GM23338 (cell line): ENCODE measurements at regions not wholly inside any gene's neighbourhood (a gene's known extent, or its start where the extent isn't known, plus 50 kb on each side); places are given as distances from the start of the nearest gene placed in this dataset.

Experiments used
- ATAC-seq: fragments of 200-7000 bp; cut with Tn5 transposase; 3 replicates; pipeline ENCODE4 v1.9.1; 2020
- DNase-seq: peaks from one replicate; pipeline ENCODE4 v3.0.0-alpha.2; 2015; ENCODE audit warnings: low spot score
- H2AFZ ChIP-seq: fragments of 200-600 bp; sonication (generic); 2 replicates; pipeline ENCODE4 v1.8.0; 2016; ENCODE audit warnings: antibody characterized with exemption, mild to moderate bottlenecking, moderate library complexity
- H3F3A ChIP-seq: fragments of 200-600 bp; sonication (generic); replicated peaks from 2 replicates; pipeline ENCODE4 v1.8.0; 2017; ENCODE audit warnings: antibody characterized with exemption, mixed run types, low read depth
- H3K27ac ChIP-seq: fragments of 200-600 bp; sonication (generic); 2 replicates; pipeline ENCODE4 v1.6.1; 2016; ENCODE audit warnings: low read depth
- H3K27me3 ChIP-seq: fragments of 200-600 bp; sonication (generic); 2 replicates; pipeline ENCODE4 v1.8.0; 2016; ENCODE audit warnings: mild to moderate bottlenecking, mixed run types, moderate library complexity; ENCODE audit not compliant: insufficient read depth
- H3K36me3 ChIP-seq: fragments of 200-600 bp; sonication (generic); 2 replicates; pipeline ENCODE4 v1.8.0; 2016; ENCODE audit warnings: mild to moderate bottlenecking; ENCODE audit not compliant: insufficient read depth
- H3K4me1 ChIP-seq: fragments of 200-600 bp; sonication (generic); 2 replicates; pipeline ENCODE4 v1.8.0; 2016; ENCODE audit warnings: mild to moderate bottlenecking, moderate library complexity; ENCODE audit not compliant: insufficient read depth
- H3K4me2 ChIP-seq: fragments of 200-600 bp; sonication (generic); 2 replicates; pipeline ENCODE4 v1.7.1; 2017; ENCODE audit warnings: mixed run types
- H3K4me3 ChIP-seq: fragments of 200-600 bp; sonication (generic); 2 replicates; pipeline ENCODE4 v1.6.1; 2016; ENCODE audit warnings: mixed run types
- H3K79me2 ChIP-seq: fragments of 200-600 bp; sonication (generic); replicated peaks from 2 replicates; pipeline ENCODE4 v1.8.0; 2017; ENCODE audit warnings: mild to moderate bottlenecking; ENCODE audit not compliant: insufficient read depth
- H3K9me2 ChIP-seq: fragments of 200-600 bp; sonication (generic); 2 replicates; pipeline ENCODE4 v1.8.0; 2017; ENCODE audit not compliant: insufficient read depth
- H4K20me1 ChIP-seq: fragments of 200-600 bp; sonication (generic); replicated peaks from 2 replicates; pipeline ENCODE4 v1.8.0; 2017; ENCODE audit warnings: mild to moderate bottlenecking; ENCODE audit not compliant: insufficient read depth
- H3K27ac Mint-ChIP-seq: 2 replicates; pipeline ENCODE4 v1.8.0; 2020; ENCODE audit warnings: inconsistent platforms, mild to moderate bottlenecking, moderate library complexity, mixed read lengths
- H3K27me3 Mint-ChIP-seq: 3 replicates; pipeline ENCODE4 v1.8.0; 2022; ENCODE audit warnings: low read depth, mild to moderate bottlenecking, moderate library complexity, mixed read lengths, inconsistent platforms; ENCODE audit not compliant: insufficient read depth, poor library complexity
- H3K36me3 Mint-ChIP-seq: 3 replicates; pipeline ENCODE4 v1.8.0; 2021; ENCODE audit warnings: low read depth, mild to moderate bottlenecking, inconsistent platforms, moderate library complexity, mixed read lengths
- H3K4me1 Mint-ChIP-seq: 3 replicates; pipeline ENCODE4 v1.8.0; 2020; ENCODE audit warnings: mild to moderate bottlenecking, inconsistent platforms, mixed read lengths
- H3K4me3 Mint-ChIP-seq: 3 replicates; pipeline ENCODE4 v1.8.0; 2021; ENCODE audit warnings: moderate library complexity, mild to moderate bottlenecking, inconsistent platforms, mixed read lengths
- H3K9me3 Mint-ChIP-seq: 3 replicates; pipeline ENCODE4 v1.8.0; 2020; ENCODE audit warnings: moderate library complexity, mild to moderate bottlenecking, inconsistent platforms, mixed read lengths
- CREB1 ChIP-seq: fragments of 250-450 bp; sonication (Bioruptor Pico); IDR thresholded peaks from 2 replicates; pipeline ENCODE4 v1.5.0; 2020; ENCODE audit warnings: low read depth, mild to moderate bottlenecking, moderate library complexity
- EZH2 ChIP-seq: fragments of 200-600 bp; sonication (generic); IDR thresholded peaks from one replicate; pipeline ENCODE4 v1.8.0; 2017; ENCODE audit warnings: antibody characterized with exemption, mild to moderate bottlenecking, low read depth; ENCODE audit not compliant: unreplicated experiment
- JUNB ChIP-seq: IDR thresholded peaks from one replicate; pipeline ENCODE4 v1.6.1; 2016; ENCODE audit warnings: antibody characterized with exemption; ENCODE audit not compliant: unreplicated experiment
- NANOG ChIP-seq: IDR thresholded peaks from 2 replicates; pipeline ENCODE4 v1.6.1; 2016; ENCODE audit warnings: antibody characterized with exemption, borderline replicate concordance
- POLR2AphosphoS5 ChIP-seq: IDR thresholded peaks from 2 replicates; pipeline ENCODE4 v1.6.1; 2016; ENCODE audit warnings: antibody characterized with exemption, low read depth
- STAT1 ChIP-seq: IDR thresholded peaks from one replicate; pipeline ENCODE4 v1.6.1; 2016; ENCODE audit warnings: antibody characterized with exemption; ENCODE audit not compliant: unreplicated experiment
- ZNF114 ChIP-seq: fragments of 250-450 bp; sonication (Bioruptor Pico); IDR thresholded peaks from 2 replicates; pipeline ENCODE4 v1.5.0; 2020; ENCODE audit warnings: mild to moderate bottlenecking, moderate library complexity
- ZNF331 ChIP-seq: fragments of 250-450 bp; sonication (Bioruptor Pico); IDR thresholded peaks from 2 replicates; pipeline ENCODE4 v1.5.0; 2020; ENCODE audit warnings: low read depth, mild to moderate bottlenecking, moderate library complexity
- TF ChIP-seq, protein P1 (sequence below): fragments of 250-450 bp; sonication (Bioruptor Pico); IDR thresholded peaks from 2 replicates; pipeline ENCODE4 v1.5.0; 2020; ENCODE audit warnings: mild to moderate bottlenecking, moderate library complexity
- TF ChIP-seq, protein P2 (sequence below), 2 experiments: fragments of 200-600 bp in 1 of 2; sonication (generic) in 1 of 2; conservative IDR thresholded peaks; 2 replicates each; pipeline versions ENCODE4 v1.5.1 to v1.6.1; 2016 to 2017; ENCODE audit warnings: antibody characterized with exemption in 2 of 2, low read depth in 2 of 2, mild to moderate bottlenecking in 2 of 2, moderate library complexity in 1 of 2
- TF ChIP-seq, protein P3 (sequence below): IDR thresholded peaks from one replicate; pipeline ENCODE4 v1.6.1; 2018; ENCODE audit warnings: antibody characterized with exemption; ENCODE audit not compliant: unreplicated experiment

DNA sequence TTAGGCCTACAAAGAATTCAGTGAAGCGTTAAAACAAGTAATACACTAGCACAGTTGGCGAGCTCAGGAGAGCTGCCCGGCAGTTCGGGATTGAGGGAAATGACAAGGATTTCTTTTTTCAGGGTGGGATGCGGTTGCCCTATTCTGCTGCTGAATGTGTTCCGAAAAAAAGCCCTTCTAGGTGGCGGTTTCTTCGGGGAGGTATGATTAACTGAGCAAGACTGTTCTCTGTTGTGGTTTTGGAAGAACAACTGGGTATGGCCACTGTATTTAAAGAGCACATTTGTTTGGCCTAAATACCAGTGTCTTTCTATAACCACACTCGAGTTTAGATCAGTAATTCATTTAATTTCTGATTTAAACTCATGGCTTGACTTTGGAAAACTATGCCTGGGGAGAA lies 459.7 kb upstream of the FAT1 start:
- no peaks in the 10 kb centered on the region for H3K36me3 Mint-ChIP-seq
- H3K27me3 Mint-ChIP-seq, result peaks cover 2% of the 10 kb centered on the region
- H3K27ac Mint-ChIP-seq, result no peak overlapping the region

More for the DNA sequence above, 459.7 kb upstream of the FAT1 start:
- Histone ChIP-seq H2AFZ (no peak overlapping the region), H3F3A (no peaks in the 10 kb centered on the region), H3K4me2 (no peak overlapping the region), H3K27ac (no peak overlapping the region), H3K79me2 (no peaks in the 10 kb centered on the region), H3K9me2 (no peaks in the 10 kb centered on the region), H4K20me1 (no peaks in the 10 kb centered on the region), H3K27me3 (no peaks in the 10 kb centered on the region), H3K4me3 (no peak overlapping the region), H3K4me1 (no peaks in the 10 kb centered on the region), H3K36me3 (no peaks in the 10 kb centered on the region)
- Mint-ChIP-seq H3K4me3 (no peak overlapping the region), H3K4me1 (peaks cover 24% of the 10 kb centered on the region), H3K9me3 (no peaks in the 10 kb centered on the region)
- no peak for TF ChIP-seq JUNB
- no peak for TF ChIP-seq NANOG
- no peak for TF ChIP-seq ZNF331 (CRISPR knock-in tag)
- TF ChIP-seq ZNF114 (CRISPR knock-in tag), result no peak
- TF ChIP-seq, protein P1, sequence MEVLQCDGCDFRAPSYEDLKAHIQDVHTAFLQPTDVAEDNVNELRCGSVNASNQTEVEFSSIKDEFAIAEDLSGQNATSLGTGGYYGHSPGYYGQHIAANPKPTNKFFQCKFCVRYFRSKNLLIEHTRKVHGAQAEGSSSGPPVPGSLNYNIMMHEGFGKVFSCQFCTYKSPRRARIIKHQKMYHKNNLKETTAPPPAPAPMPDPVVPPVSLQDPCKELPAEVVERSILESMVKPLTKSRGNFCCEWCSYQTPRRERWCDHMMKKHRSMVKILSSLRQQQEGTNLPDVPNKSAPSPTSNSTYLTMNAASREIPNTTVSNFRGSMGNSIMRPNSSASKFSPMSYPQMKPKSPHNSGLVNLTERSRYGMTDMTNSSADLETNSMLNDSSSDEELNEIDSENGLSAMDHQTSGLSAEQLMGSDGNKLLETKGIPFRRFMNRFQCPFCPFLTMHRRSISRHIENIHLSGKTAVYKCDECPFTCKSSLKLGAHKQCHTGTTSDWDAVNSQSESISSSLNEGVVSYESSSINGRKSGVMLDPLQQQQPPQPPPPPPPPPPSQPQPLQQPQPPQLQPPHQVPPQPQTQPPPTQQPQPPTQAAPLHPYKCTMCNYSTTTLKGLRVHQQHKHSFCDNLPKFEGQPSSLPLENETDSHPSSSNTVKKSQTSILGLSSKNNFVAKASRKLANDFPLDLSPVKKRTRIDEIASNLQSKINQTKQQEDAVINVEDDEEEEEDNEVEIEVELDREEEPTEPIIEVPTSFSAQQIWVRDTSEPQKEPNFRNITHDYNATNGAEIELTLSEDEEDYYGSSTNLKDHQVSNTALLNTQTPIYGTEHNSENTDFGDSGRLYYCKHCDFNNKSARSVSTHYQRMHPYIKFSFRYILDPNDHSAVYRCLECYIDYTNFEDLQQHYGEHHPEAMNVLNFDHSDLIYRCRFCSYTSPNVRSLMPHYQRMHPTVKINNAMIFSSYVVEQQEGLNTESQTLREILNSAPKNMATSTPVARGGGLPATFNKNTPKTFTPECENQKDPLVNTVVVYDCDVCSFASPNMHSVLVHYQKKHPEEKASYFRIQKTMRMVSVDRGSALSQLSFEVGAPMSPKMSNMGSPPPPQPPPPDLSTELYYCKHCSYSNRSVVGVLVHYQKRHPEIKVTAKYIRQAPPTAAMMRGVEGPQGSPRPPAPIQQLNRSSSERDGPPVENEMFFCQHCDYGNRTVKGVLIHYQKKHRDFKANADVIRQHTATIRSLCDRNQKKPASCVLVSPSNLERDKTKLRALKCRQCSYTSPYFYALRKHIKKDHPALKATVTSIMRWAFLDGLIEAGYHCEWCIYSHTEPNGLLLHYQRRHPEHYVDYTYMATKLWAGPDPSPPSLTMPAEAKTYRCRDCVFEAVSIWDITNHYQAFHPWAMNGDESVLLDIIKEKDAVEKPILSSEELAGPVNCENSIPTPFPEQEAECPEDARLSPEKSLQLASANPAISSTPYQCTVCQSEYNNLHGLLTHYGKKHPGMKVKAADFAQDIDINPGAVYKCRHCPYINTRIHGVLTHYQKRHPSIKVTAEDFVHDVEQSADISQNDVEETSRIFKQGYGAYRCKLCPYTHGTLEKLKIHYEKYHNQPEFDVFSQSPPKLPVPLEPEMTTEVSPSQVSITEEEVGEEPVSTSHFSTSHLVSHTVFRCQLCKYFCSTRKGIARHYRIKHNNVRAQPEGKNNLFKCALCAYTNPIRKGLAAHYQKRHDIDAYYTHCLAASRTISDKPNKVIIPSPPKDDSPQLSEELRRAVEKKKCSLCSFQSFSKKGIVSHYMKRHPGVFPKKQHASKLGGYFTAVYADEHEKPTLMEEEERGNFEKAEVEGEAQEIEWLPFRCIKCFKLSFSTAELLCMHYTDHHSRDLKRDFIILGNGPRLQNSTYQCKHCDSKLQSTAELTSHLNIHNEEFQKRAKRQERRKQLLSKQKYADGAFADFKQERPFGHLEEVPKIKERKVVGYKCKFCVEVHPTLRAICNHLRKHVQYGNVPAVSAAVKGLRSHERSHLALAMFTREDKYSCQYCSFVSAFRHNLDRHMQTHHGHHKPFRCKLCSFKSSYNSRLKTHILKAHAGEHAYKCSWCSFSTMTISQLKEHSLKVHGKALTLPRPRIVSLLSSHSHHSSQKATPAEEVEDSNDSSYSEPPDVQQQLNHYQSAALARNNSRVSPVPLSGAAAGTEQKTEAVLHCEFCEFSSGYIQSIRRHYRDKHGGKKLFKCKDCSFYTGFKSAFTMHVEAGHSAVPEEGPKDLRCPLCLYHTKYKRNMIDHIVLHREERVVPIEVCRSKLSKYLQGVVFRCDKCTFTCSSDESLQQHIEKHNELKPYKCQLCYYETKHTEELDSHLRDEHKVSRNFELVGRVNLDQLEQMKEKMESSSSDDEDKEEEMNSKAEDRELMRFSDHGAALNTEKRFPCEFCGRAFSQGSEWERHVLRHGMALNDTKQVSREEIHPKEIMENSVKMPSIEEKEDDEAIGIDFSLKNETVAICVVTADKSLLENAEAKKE (CRISPR knock-in tag), result no peak
- TF ChIP-seq, protein P2, sequence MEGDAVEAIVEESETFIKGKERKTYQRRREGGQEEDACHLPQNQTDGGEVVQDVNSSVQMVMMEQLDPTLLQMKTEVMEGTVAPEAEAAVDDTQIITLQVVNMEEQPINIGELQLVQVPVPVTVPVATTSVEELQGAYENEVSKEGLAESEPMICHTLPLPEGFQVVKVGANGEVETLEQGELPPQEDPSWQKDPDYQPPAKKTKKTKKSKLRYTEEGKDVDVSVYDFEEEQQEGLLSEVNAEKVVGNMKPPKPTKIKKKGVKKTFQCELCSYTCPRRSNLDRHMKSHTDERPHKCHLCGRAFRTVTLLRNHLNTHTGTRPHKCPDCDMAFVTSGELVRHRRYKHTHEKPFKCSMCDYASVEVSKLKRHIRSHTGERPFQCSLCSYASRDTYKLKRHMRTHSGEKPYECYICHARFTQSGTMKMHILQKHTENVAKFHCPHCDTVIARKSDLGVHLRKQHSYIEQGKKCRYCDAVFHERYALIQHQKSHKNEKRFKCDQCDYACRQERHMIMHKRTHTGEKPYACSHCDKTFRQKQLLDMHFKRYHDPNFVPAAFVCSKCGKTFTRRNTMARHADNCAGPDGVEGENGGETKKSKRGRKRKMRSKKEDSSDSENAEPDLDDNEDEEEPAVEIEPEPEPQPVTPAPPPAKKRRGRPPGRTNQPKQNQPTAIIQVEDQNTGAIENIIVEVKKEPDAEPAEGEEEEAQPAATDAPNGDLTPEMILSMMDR (conservative IDR thresholded peaks at IDR 0.05; ENCODE audit: low read depth in 2 of 2), result no peak
- TF ChIP-seq CREB1, result no peak
- TF ChIP-seq, protein P3, sequence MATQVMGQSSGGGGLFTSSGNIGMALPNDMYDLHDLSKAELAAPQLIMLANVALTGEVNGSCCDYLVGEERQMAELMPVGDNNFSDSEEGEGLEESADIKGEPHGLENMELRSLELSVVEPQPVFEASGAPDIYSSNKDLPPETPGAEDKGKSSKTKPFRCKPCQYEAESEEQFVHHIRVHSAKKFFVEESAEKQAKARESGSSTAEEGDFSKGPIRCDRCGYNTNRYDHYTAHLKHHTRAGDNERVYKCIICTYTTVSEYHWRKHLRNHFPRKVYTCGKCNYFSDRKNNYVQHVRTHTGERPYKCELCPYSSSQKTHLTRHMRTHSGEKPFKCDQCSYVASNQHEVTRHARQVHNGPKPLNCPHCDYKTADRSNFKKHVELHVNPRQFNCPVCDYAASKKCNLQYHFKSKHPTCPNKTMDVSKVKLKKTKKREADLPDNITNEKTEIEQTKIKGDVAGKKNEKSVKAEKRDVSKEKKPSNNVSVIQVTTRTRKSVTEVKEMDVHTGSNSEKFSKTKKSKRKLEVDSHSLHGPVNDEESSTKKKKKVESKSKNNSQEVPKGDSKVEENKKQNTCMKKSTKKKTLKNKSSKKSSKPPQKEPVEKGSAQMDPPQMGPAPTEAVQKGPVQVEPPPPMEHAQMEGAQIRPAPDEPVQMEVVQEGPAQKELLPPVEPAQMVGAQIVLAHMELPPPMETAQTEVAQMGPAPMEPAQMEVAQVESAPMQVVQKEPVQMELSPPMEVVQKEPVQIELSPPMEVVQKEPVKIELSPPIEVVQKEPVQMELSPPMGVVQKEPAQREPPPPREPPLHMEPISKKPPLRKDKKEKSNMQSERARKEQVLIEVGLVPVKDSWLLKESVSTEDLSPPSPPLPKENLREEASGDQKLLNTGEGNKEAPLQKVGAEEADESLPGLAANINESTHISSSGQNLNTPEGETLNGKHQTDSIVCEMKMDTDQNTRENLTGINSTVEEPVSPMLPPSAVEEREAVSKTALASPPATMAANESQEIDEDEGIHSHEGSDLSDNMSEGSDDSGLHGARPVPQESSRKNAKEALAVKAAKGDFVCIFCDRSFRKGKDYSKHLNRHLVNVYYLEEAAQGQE, result no peak
- TF ChIP-seq STAT1, result no peak
- TF ChIP-seq POLR2AphosphoS5, result no peak
- TF ChIP-seq EZH2, result no peak
- DNase-seq, result no peak
- ATAC-seq, result no peak
